ENCODE measurements at regions not wholly inside any gene's neighbourhood (a gene's known extent, or its start where the extent isn't known, plus 50 kb on each side); places are given as distances from the start of the nearest gene placed in this dataset.

GRCh38 chr18:47501946-47502345 lies 250.5 kb upstream of the SKOR2 start:
- DNase-seq (ENCODE audit: low spot score), result no peak
- no peak for ATAC-seq (ENCODE audit: insufficient number of reproducible peaks, low FRiP score, low read depth)
- Histone ChIP-seq H3K27ac (no peak overlapping the region), H3K4me3 (no peak overlapping the region), H3K4me1 (ENCODE audit: control insufficient read depth in 1 of 2, low read depth in 2 of 2) (no peaks in the 10 kb centered on the region), H3K27me3 (replicated peaks; ENCODE audit: insufficient read depth) (no peaks in the 10 kb centered on the region), H3K9me3 (no peaks in the 10 kb centered on the region), H3K36me3 (no peaks in the 10 kb centered on the region)
- TF ChIP-seq CTCF (IDR thresholded peaks at IDR 0.05), result no peak

GRCh38 chr18:47500930-47501329 lies 249.5 kb upstream of the SKOR2 start:
- Histone ChIP-seq H3K4me3 (no peak overlapping the region), H3K36me3 (no peaks in the 10 kb centered on the region), H3K9me3 (no peaks in the 10 kb centered on the region), H3K4me1 (ENCODE audit: control insufficient read depth in 1 of 2, low read depth in 2 of 2) (no peaks in the 10 kb centered on the region), H3K27me3 (replicated peaks; ENCODE audit: insufficient read depth) (no peaks in the 10 kb centered on the region), H3K27ac (no peak overlapping the region)
- ATAC-seq (ENCODE audit: insufficient number of reproducible peaks, low FRiP score, low read depth) (no peak), DNase-seq (ENCODE audit: low spot score) (no peak)
- no peak for TF ChIP-seq CTCF (IDR thresholded peaks at IDR 0.05)

- ATAC-seq (ENCODE audit: insufficient number of reproducible peaks, low FRiP score, low read depth) (no peak), DNase-seq (ENCODE audit: low spot score) (no peak)
- Histone ChIP-seq H3K4me3 (no peak overlapping the region), H3K36me3 (no peaks in the 10 kb centered on the region), H3K27ac (no peak overlapping the region), H3K9me3 (no peaks in the 10 kb centered on the region), H3K27me3 (replicated peaks; ENCODE audit: insufficient read depth) (no peaks in the 10 kb centered on the region), H3K4me1 (ENCODE audit: control insufficient read depth in 1 of 2, low read depth in 2 of 2) (no peaks in the 10 kb centered on the region)
- no peak for TF ChIP-seq CTCF (IDR thresholded peaks at IDR 0.05)
These were observed 241.2 kb upstream of the SKOR2 start for GRCh38 chr18:47492691-47493090.

- Histone ChIP-seq H3K4me1 (ENCODE audit: control insufficient read depth in 1 of 2, low read depth in 2 of 2) (no peaks in the 10 kb centered on the region), H3K36me3 (no peaks in the 10 kb centered on the region), H3K9me3 (no peaks in the 10 kb centered on the region), H3K27me3 (replicated peaks; ENCODE audit: insufficient read depth) (no peaks in the 10 kb centered on the region), H3K4me3 (no peak overlapping the region), H3K27ac (no peak overlapping the region)
- no peak for ATAC-seq (ENCODE audit: insufficient number of reproducible peaks, low FRiP score, low read depth)
- no peak for TF ChIP-seq CTCF (IDR thresholded peaks at IDR 0.05)
- DNase-seq (ENCODE audit: low spot score), result no peak
These were observed 239.4 kb upstream of the SKOR2 start for GRCh38 chr18:47490882-47491281.

- TF ChIP-seq CTCF (IDR thresholded peaks at IDR 0.05), result no peak
- Histone ChIP-seq H3K4me1 (ENCODE audit: control insufficient read depth in 1 of 2, low read depth in 2 of 2) (no peaks in the 10 kb centered on the region), H3K27ac (no peak overlapping the region), H3K9me3 (no peaks in the 10 kb centered on the region), H3K4me3 (no peak overlapping the region), H3K27me3 (replicated peaks; ENCODE audit: insufficient read depth) (no peaks in the 10 kb centered on the region), H3K36me3 (no peaks in the 10 kb centered on the region)
- DNase-seq (ENCODE audit: low spot score), result no peak
- no peak for ATAC-seq (ENCODE audit: insufficient number of reproducible peaks, low FRiP score, low read depth)
These were observed 233.8 kb upstream of the SKOR2 start for GRCh38 chr18:47485221-47485797.

All from thoracic aorta (tissue), 2 donors.